Peyer's patch (tissue), 4 donors: ENCODE measurements at regions not wholly inside any gene's neighbourhood (a gene's known extent, or its start where the extent isn't known, plus 50 kb on each side); places are given as distances from the start of the nearest gene placed in this dataset.

Experiments used
- CTCF ChIP-seq, 6 experiments: fragments of 450-650 bp in 4 of 6; fragments of 200-600 bp in 2 of 6; sonication (generic) in 1 of 6; IDR thresholded peaks; one replicate each; pipeline ENCODE4 v1.5.1; 2017 to 2019; ENCODE audit warnings: antibody characterized with exemption in 6 of 6, mild to moderate bottlenecking in 3 of 6, moderate library complexity in 1 of 6
- POLR2A ChIP-seq, 2 donors: fragments of 450-650 bp; IDR thresholded peaks; one replicate each; pipeline ENCODE4 v1.5.1; 2017; ENCODE audit warnings: antibody characterized with exemption in 2 of 2, mild to moderate bottlenecking in 2 of 2, moderate library complexity in 2 of 2

DNA sequence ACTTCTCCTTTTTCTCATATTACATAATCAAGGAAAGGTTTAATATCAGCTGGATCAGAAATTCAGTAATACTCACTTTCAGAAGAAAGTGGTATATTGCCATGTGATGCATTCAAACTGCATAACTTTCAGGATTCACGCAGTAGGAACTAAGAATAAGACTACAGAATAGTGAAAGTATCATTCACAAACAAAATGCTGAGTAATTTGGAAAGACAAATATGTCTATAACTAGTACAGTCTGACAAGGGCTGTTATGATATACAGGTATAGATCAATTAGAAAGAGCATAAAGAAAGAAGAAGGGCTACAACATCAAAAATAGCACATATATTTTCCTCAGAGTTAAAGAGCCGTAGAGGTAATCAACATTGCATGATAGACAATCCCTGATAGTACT lies 871.5 kb upstream of the TMPRSS15 start:
- no peak for TF ChIP-seq CTCF (IDR thresholded peaks at IDR 0.05)
- TF ChIP-seq POLR2A (IDR thresholded peaks at IDR 0.05) = no peak
